ENCODE measurements at regions not wholly inside any gene's neighbourhood (a gene's known extent, or its start where the extent isn't known, plus 50 kb on each side); places are given as distances from the start of the nearest gene placed in this dataset.

- TF ChIP-seq POLR2A (IDR thresholded peaks at IDR 0.05) (no peak), CTCF (IDR thresholded peaks at IDR 0.05) (no peak)
- no peak for DNase-seq
- no peaks in the 10 kb centered on the region for H3K9me3 ChIP-seq
- H3K4me1 ChIP-seq = peaks cover 0 to 14% (median 0%) of the 10 kb centered on the region in 4 donors
- intact Hi-C loops (cut with DNase I) = no loop called here
- no peak overlapping the region for H3K4me3 ChIP-seq
- no peak for ATAC-seq
- H3K27ac ChIP-seq = no peak overlapping the region
- no peaks in the 10 kb centered on the region for H3K27me3 ChIP-seq
- WGBS (ENCODE audit: insufficient coverage, low coverage, low lambda C conversion rate, missing lambda C conversion rate) = 85% methylated on average over 3 of the region's 3 CpGs
- no peaks in the 10 kb centered on the region for H3K36me3 ChIP-seq
Observed at GRCh38 chr12:46433829-46434228, 61.3 kb upstream of the SLC38A2 start.

DNA sequence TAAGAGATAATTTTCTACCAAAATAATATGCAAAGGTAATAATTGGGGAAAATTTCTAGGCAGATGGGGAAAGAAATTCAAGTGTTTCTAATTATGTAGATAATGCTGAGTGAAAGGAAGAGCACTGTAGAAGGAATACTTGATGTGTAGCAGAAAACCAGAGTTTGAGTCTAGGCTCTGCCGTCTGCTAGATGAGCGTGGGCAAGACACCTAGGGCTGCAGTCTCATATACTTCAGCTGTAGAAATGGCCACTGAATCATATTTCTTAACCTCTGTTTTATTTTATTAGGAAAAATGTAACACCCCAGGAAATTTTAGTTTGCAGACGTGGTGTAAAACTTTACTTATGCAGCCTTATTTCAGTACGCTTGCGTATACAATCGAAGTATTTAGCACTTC, 59.8 kb upstream of the SLC38A2 start:
- H3K4me3 ChIP-seq = no peak overlapping the region
- H3K27ac ChIP-seq = peak overlapping the region in 2 of 3 donors; percentile 5 to 21
- no peaks in the 10 kb centered on the region for H3K36me3 ChIP-seq
- H3K9me3 ChIP-seq = no peaks in the 10 kb centered on the region
- intact Hi-C loops (cut with DNase I) = no loop called here
- DNase-seq (no peak), ATAC-seq (no peak)
- no peak for TF ChIP-seq POLR2A (IDR thresholded peaks at IDR 0.05)
- TF ChIP-seq CTCF (IDR thresholded peaks at IDR 0.05) = no peak
- peaks cover 0 to 14% (median 0%) of the 10 kb centered on the region in 4 donors for H3K4me1 ChIP-seq
- H3K27me3 ChIP-seq = no peaks in the 10 kb centered on the region
- 68% methylated on average over 4 of the region's 6 CpGs for WGBS (ENCODE audit: insufficient coverage, low coverage, low lambda C conversion rate, missing lambda C conversion rate)

DNA sequence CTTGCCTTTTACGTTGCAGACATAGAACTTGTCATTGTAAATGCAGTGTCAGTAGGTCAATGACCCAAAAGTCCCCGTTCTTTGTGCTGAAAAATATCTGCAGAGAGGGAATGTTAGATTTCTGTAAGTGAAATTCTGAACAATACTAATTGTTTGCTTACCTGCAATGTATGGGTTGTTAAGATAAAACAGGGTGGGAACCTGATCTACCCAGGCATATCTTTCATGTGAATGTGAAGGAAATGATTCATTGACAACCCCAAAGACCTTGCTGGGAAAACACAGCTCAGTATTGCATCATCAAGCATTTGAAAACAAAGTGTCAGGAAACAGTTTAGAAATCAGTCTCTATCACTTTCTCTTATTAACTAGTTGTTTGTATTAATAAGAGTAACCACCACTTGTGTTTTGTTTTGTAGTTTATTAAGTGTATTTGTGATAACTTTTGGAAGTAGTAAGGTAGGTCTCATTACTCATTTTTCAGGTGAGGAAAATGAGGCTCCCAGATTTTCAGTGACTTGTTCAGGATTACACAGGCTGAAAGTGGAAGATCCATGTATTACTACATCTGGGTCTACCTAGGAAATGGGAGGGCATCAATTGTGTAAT, 57.9 kb upstream of the SLC38A2 start:
- intact Hi-C loops (cut with DNase I) = no loop called here
- no peaks in the 10 kb centered on the region for H3K27me3 ChIP-seq
- peak overlapping the region; percentile 61 to 76 (median 73) for H3K27ac ChIP-seq
- H3K36me3 ChIP-seq = no peaks in the 10 kb centered on the region
- ATAC-seq (peak; percentile 82 to 88 (median 86)), DNase-seq (no peak)
- H3K4me3 ChIP-seq = peak overlapping the region in 2 of 3 donors; percentile 23 to 24
- WGBS (ENCODE audit: insufficient coverage, low coverage, low lambda C conversion rate, missing lambda C conversion rate) = 15% methylated on average over 2 of the region's 2 CpGs
- peaks cover 0 to 14% (median 0%) of the 10 kb centered on the region in 4 donors for H3K4me1 ChIP-seq
- no peak for TF ChIP-seq CTCF (IDR thresholded peaks at IDR 0.05)
- TF ChIP-seq POLR2A (IDR thresholded peaks at IDR 0.05) = peak; percentile 42
- no peaks in the 10 kb centered on the region for H3K9me3 ChIP-seq

Data from right lobe of liver (tissue), 6 donors.